IMR-90 (cell line): ENCODE measurements at regions not wholly inside any gene's neighbourhood (a gene's known extent, or its start where the extent isn't known, plus 50 kb on each side); places are given as distances from the start of the nearest gene placed in this dataset.

Experiments used
- ATAC-seq: fragments of 200-7000 bp; cut with Tn5 transposase; 2 replicates; pipeline ENCODE4 v1.9.1; 2020; ENCODE audit warnings: low read depth, mild to moderate bottlenecking, moderate library complexity
- BruUV-seq: library from RNA; stranded (reverse); fragments of 400-500 nt; replicated peaks from 2 replicates; lab custom pipeline; 2021; lab: Mats Ljungman, UMichigan
- CTCF ChIA-PET: fragments of 300-600 bp; formaldehyde crosslinking; extraction: SDS; loops from one replicate; lab custom pipeline; 2021; ENCODE audit warnings: antibody characterized with exemption; lab: Yijun Ruan, JAX
- POLR2A ChIA-PET: fragments of 300-600 bp; sonication (Branson Sonifier 250); formaldehyde crosslinking; loops from one replicate; lab custom pipeline; 2022; ENCODE audit warnings: antibody characterized with exemption; ENCODE audit not compliant: unreplicated experiment; lab: Charles Lee
- DNase-seq: peaks from one replicate; pipeline ENCODE4 v3.0.0; 2013
- H2AFZ ChIP-seq: replicated peaks from 2 replicates; pipeline ENCODE3; 2013; ENCODE audit warnings: low read length, mild to moderate bottlenecking; ENCODE audit not compliant: poor library complexity
- H2AK5ac ChIP-seq: 2 replicates; pipeline ENCODE4 v1.6.1; 2013; ENCODE audit warnings: low read depth, low read length, inconsistent platforms
- H2AK9ac ChIP-seq: replicated peaks from 2 replicates; pipeline ENCODE3; 2013; ENCODE audit warnings: mild to moderate bottlenecking, low read depth, low read length, moderate library complexity; ENCODE audit not compliant: poor library complexity
- H2BK120ac ChIP-seq: 2 replicates; pipeline ENCODE4 v1.6.1; 2013; ENCODE audit warnings: low read depth, low read length, inconsistent platforms
- H2BK15ac ChIP-seq: 3 replicates; pipeline ENCODE4 v1.6.1; 2013; ENCODE audit warnings: low read depth, low read length, inconsistent platforms
- H2BK20ac ChIP-seq: 2 replicates; pipeline ENCODE4 v1.6.1; 2013; ENCODE audit warnings: low read depth, mild to moderate bottlenecking, inconsistent platforms, low read length, moderate library complexity
- H2BK5ac ChIP-seq: 2 replicates; pipeline ENCODE4 v1.6.1; 2013; ENCODE audit warnings: mild to moderate bottlenecking, low read depth, low read length, inconsistent platforms; ENCODE audit not compliant: poor library complexity, severe bottlenecking
- H3K14ac ChIP-seq: replicated peaks from 2 replicates; pipeline ENCODE4 v1.6.1; 2013; ENCODE audit warnings: low read depth, low read length, inconsistent platforms
- H3K18ac ChIP-seq: 2 replicates; pipeline ENCODE4 v1.6.1; 2013; ENCODE audit warnings: low read depth, low read length, control low read depth
- H3K23ac ChIP-seq: 2 replicates; pipeline ENCODE4 v1.6.1; 2013; ENCODE audit warnings: low read depth, low read length, inconsistent platforms
- H3K27ac ChIP-seq: 2 replicates; pipeline ENCODE4 v1.5.1; 2013; ENCODE audit warnings: mild to moderate bottlenecking, control low read depth, low read length; ENCODE audit not compliant: insufficient read depth
- H3K27me3 ChIP-seq: 2 replicates; pipeline ENCODE4 v1.6.1; 2013; ENCODE audit warnings: low read length; ENCODE audit not compliant: control insufficient read depth, insufficient read depth
- H3K36me3 ChIP-seq: 2 replicates; pipeline ENCODE4 v1.6.1; 2013; ENCODE audit warnings: low read length, mixed read lengths; ENCODE audit not compliant: control insufficient read depth, insufficient read depth
- H3K4ac ChIP-seq: 2 replicates; pipeline ENCODE4 v1.6.1; 2013; ENCODE audit warnings: low read depth, low read length, inconsistent platforms
- H3K4me1 ChIP-seq: 2 replicates; pipeline ENCODE4 v1.6.1; 2013; ENCODE audit warnings: low read length, mixed read lengths; ENCODE audit not compliant: control insufficient read depth, insufficient read depth
- H3K4me2 ChIP-seq: 2 replicates; pipeline ENCODE4 v1.6.1; 2013; ENCODE audit warnings: low read depth, mild to moderate bottlenecking, control low read depth, low read length, moderate library complexity
- H3K4me3 ChIP-seq: 2 replicates; pipeline ENCODE4 v1.5.1; 2013; ENCODE audit warnings: low read depth, mild to moderate bottlenecking, control low read depth, low read length, moderate library complexity; ENCODE audit not compliant: insufficient read depth
- H3K56ac ChIP-seq: 2 replicates; pipeline ENCODE4 v1.6.1; 2013; ENCODE audit warnings: low read length, inconsistent platforms; ENCODE audit not compliant: insufficient read depth; ENCODE audit errors: extremely low read depth
- H3K79me1 ChIP-seq, 2 experiments: 2 replicates each; pipeline ENCODE4 v1.6.1; 2013; ENCODE audit warnings: low read length in 2 of 2, inconsistent platforms in 1 of 2, low read depth in 1 of 2
- H3K9ac ChIP-seq: 2 replicates; pipeline ENCODE4 v1.6.1; 2013; ENCODE audit warnings: low read depth, low read length, control low read depth
- H3K9me1 ChIP-seq: 2 replicates; pipeline ENCODE4 v1.6.1; 2013; ENCODE audit warnings: low read length, inconsistent platforms; ENCODE audit not compliant: insufficient read depth
- H3K9me3 ChIP-seq: 2 replicates; pipeline ENCODE4 v1.6.1; 2013; ENCODE audit warnings: low read length; ENCODE audit not compliant: control insufficient read depth, insufficient read depth
- H4K20me1 ChIP-seq: 2 replicates; pipeline ENCODE4 v1.6.1; 2013; ENCODE audit warnings: low read length, inconsistent platforms; ENCODE audit not compliant: insufficient read depth
- H4K5ac ChIP-seq: 2 replicates; pipeline ENCODE4 v1.6.1; 2013; ENCODE audit warnings: mild to moderate bottlenecking, low read depth, low read length, control low read depth
- H4K8ac ChIP-seq, 2 experiments: 2 replicates each; pipeline ENCODE4 v1.6.1; 2013; ENCODE audit warnings: low read depth in 2 of 2, low read length in 2 of 2, control low read depth in 1 of 2, inconsistent platforms in 1 of 2
- H4K91ac ChIP-seq: 2 replicates; pipeline ENCODE4 v1.6.1; 2013; ENCODE audit warnings: low read depth, low read length, inconsistent platforms; ENCODE audit not compliant: insufficient read depth
- BHLHE40 ChIP-seq: fragments of 150-350 bp; IDR thresholded peaks from 2 replicates; pipeline ENCODE4 v1.6.1; 2016; ENCODE audit warnings: mild to moderate bottlenecking, low read depth, low read length
- RAD21 ChIP-seq: IDR thresholded peaks from 2 replicates; pipeline ENCODE4 v1.6.1; 2012; ENCODE audit warnings: low read length, improper control_type of control experiment
- RCOR1 ChIP-seq: IDR thresholded peaks from 2 replicates; pipeline ENCODE4 v1.6.1; 2012; ENCODE audit warnings: mild to moderate bottlenecking, low read length, improper control_type of control experiment; ENCODE audit not compliant: insufficient replicate concordance
- RFX5 ChIP-seq: IDR thresholded peaks from 2 replicates; pipeline ENCODE4 v1.8.0; 2012; ENCODE audit warnings: low read depth, mild to moderate bottlenecking, low read length, moderate library complexity
- WGBS, 2 experiments: methylation state at CpG; one replicate each; pipeline versions ENCODE4 v1.1.5 to v1.1.7; 2013; ENCODE audit warnings: missing lambda C conversion rate in 2 of 2; ENCODE audit not compliant: insufficient read length in 1 of 2; ENCODE audit errors: extremely low coverage in 2 of 2; 5-methylcytosine and 5-hydroxymethylcytosine counted together
- dilution Hi-C: fragments of 300-500 bp; cut with HindIII; formaldehyde crosslinking; loops from one replicate; pipeline ENCODE4 v1.14.3; 2018; ENCODE audit warnings: low sequenced_read_pairs; ENCODE audit not compliant: unreplicated experiment
- in situ Hi-C: fragments of 300-500 bp; cut with MboI; formaldehyde crosslinking; loops from 3 replicates; pipeline ENCODE4 v1.14.3; 2019; ENCODE audit warnings: low sequenced_read_pairs, inconsistent platforms, mixed read lengths
- intact Hi-C: fragments of 100-400 bp; cut with micrococcal nuclease; formaldehyde crosslinking; loops from 2 replicates; pipeline ENCODE4 v1.10.0; 2022

GRCh38 chr2:81703831-81704230 is 1399.3 kb upstream of the LRRTM1 start:
- Histone ChIP-seq H2BK15ac (no peak overlapping the region), H3K27ac (no peak overlapping the region), H3K79me1 (no peaks in the 10 kb centered on the region), H2AK5ac (no peak overlapping the region), H4K8ac (no peak overlapping the region), H3K9ac (no peak overlapping the region), H3K23ac (no peak overlapping the region), H3K9me1 (no peaks in the 10 kb centered on the region), H2AK9ac (no peak overlapping the region), H4K5ac (no peak overlapping the region), H3K4me1 (no peaks in the 10 kb centered on the region), H2BK5ac (no peak overlapping the region), H2BK120ac (no peak overlapping the region), H4K20me1 (no peaks in the 10 kb centered on the region), H3K27me3 (no peaks in the 10 kb centered on the region), H3K18ac (no peak overlapping the region), H4K91ac (no peak overlapping the region), H3K4me2 (no peak overlapping the region), H3K4me3 (no peak overlapping the region), H3K36me3 (no peaks in the 10 kb centered on the region), H3K56ac (no peak overlapping the region), H2BK20ac (no peak overlapping the region), H3K14ac (no peak overlapping the region), H3K9me3 (0 out of 2 replicates have a peak, but pooled peaks cover 2% of the 10 kb centered on the region), H2AFZ (no peak overlapping the region), H3K4ac (no peak overlapping the region)
- in situ Hi-C loops: no loop called here
- ATAC-seq (no peak), DNase-seq (no peak)
- CTCF ChIA-PET: interaction anchor here (0.6 kb wide), 1 partner anchor 1263 kb away, joined by 3 read pairs; no protein-coding TSS in a partner anchor
- dilution Hi-C loops: no loop called here
- TF ChIP-seq BHLHE40: no peak
- no peak for TF ChIP-seq RAD21
- no peak for TF ChIP-seq RFX5
- no peak for TF ChIP-seq RCOR1
- intact Hi-C loops: no loop called here
- WGBS, 2 experiments: no CpG with 5 or more reads among the region's 2 CpGs
- no TSS peak for BruUV-seq
- POLR2A ChIA-PET: no interaction called here
